HG03432 (cell line): ENCODE measurements at regions not wholly inside any gene's neighbourhood (a gene's known extent, or its start where the extent isn't known, plus 50 kb on each side); places are given as distances from the start of the nearest gene placed in this dataset.

Experiments used
- ATAC-seq: cut with Tn5 transposase; IDR thresholded peaks from one replicate; pipeline ENCODE4 v1.9.1; 2021; ENCODE audit warnings: mild to moderate bottlenecking, moderate library complexity; ENCODE audit not compliant: unreplicated experiment

GRCh38 chr10:4219901-4220300 is 434.9 kb upstream of the KLF6 start:
- no peak for ATAC-seq

GRCh38 chr10:4217653-4218052 is 432.6 kb upstream of the KLF6 start:
- ATAC-seq: no peak

- ATAC-seq: no peak
Observed at GRCh38 chr10:4217187-4217586, 432.2 kb upstream of the KLF6 start.

GRCh38 chr10:4216726-4217125 is 431.7 kb upstream of the KLF6 start:
- ATAC-seq: no peak

- no peak for ATAC-seq
Observed at GRCh38 chr10:4215963-4216575, 431.1 kb upstream of the KLF6 start.

- no peak for ATAC-seq
Observed at GRCh38 chr10:4215485-4215884, 430.5 kb upstream of the KLF6 start.

GRCh38 chr10:4214908-4215307 is 429.9 kb upstream of the KLF6 start:
- no peak for ATAC-seq

GRCh38 chr10:4213441-4213840 is 428.4 kb upstream of the KLF6 start:
- ATAC-seq: no peak

GRCh38 chr10:4212111-4212630 is 427.2 kb upstream of the KLF6 start:
- no peak for ATAC-seq

- ATAC-seq: no peak
Observed at GRCh38 chr10:4208499-4208898, 423.5 kb upstream of the KLF6 start.

GRCh38 chr10:4205113-4205512 is 420.1 kb upstream of the KLF6 start:
- no peak for ATAC-seq

- ATAC-seq: no peak
Observed at GRCh38 chr10:4202938-4203337, 417.9 kb upstream of the KLF6 start.

- ATAC-seq: no peak
Observed at GRCh38 chr10:4201866-4202825, 417.1 kb upstream of the KLF6 start.

- no peak for ATAC-seq
Observed at GRCh38 chr10:4199196-4199595, 414.2 kb upstream of the KLF6 start.

- no peak for ATAC-seq
Observed at GRCh38 chr10:4198216-4198615, 413.2 kb upstream of the KLF6 start.

- no peak for ATAC-seq
Observed at GRCh38 chr10:4197676-4198075, 412.7 kb upstream of the KLF6 start.

- ATAC-seq: no peak
Observed at GRCh38 chr10:4196771-4197390, 411.9 kb upstream of the KLF6 start.

GRCh38 chr10:4196183-4196582 is 411.2 kb upstream of the KLF6 start:
- no peak for ATAC-seq

- no peak for ATAC-seq
Observed at GRCh38 chr10:4195213-4195612, 410.2 kb upstream of the KLF6 start.

GRCh38 chr10:4194231-4194630 is 409.2 kb upstream of the KLF6 start:
- ATAC-seq: no peak

GRCh38 chr10:4191894-4192293 is 406.9 kb upstream of the KLF6 start:
- no peak for ATAC-seq

- ATAC-seq: no peak
Observed at GRCh38 chr10:4191354-4191753, 406.3 kb upstream of the KLF6 start.
